ENCODE measurements at regions not wholly inside any gene's neighbourhood (a gene's known extent, or its start where the extent isn't known, plus 50 kb on each side); places are given as distances from the start of the nearest gene placed in this dataset.

GRCh38 chr13:28569886-28570285 lies 75.0 kb upstream of the FLT1 start:
- TF ChIP-seq, protein P1, sequence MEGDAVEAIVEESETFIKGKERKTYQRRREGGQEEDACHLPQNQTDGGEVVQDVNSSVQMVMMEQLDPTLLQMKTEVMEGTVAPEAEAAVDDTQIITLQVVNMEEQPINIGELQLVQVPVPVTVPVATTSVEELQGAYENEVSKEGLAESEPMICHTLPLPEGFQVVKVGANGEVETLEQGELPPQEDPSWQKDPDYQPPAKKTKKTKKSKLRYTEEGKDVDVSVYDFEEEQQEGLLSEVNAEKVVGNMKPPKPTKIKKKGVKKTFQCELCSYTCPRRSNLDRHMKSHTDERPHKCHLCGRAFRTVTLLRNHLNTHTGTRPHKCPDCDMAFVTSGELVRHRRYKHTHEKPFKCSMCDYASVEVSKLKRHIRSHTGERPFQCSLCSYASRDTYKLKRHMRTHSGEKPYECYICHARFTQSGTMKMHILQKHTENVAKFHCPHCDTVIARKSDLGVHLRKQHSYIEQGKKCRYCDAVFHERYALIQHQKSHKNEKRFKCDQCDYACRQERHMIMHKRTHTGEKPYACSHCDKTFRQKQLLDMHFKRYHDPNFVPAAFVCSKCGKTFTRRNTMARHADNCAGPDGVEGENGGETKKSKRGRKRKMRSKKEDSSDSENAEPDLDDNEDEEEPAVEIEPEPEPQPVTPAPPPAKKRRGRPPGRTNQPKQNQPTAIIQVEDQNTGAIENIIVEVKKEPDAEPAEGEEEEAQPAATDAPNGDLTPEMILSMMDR (conservative IDR thresholded peaks at IDR 0.05), result no peak
- Mint-ChIP-seq H3K4me3 (no peak overlapping the region), H3K9me3 (no peaks in the 10 kb centered on the region), H3K27ac (no peak overlapping the region; a peak in 1 of 7 replicates), H3K36me3 (ENCODE audit: insufficient read depth in 1 of 3, low read depth in 3 of 3) (no peaks in the 10 kb centered on the region), H3K27me3 (ENCODE audit: low read depth) (no peaks in the 10 kb centered on the region; the same call in none of the 2 replicates), H3K4me1 (peaks cover 3 to 4% of the 10 kb centered on the region in 2 experiments)
- Histone ChIP-seq H2BK12ac (ENCODE audit: insufficient read length, low read depth, low read length) (no peak overlapping the region), H3K14ac (ENCODE audit: insufficient read depth, low read length) (no peak overlapping the region), H3K9me3 (ENCODE audit: control insufficient read depth, low read depth, low read length) (no peaks in the 10 kb centered on the region), H3K18ac (ENCODE audit: insufficient read length, low read depth, low read length) (no peak overlapping the region), H2BK15ac (ENCODE audit: low read depth, low read length) (no peak overlapping the region), H4K91ac (ENCODE audit: insufficient read length, low read depth, low read length) (no peak overlapping the region), H2BK5ac (ENCODE audit: insufficient read length, low read length) (no peak overlapping the region), H3K4me2 (ENCODE audit: insufficient read depth, insufficient read length, low read length) (no peak overlapping the region), H3K27ac (ENCODE audit: insufficient read length, low read depth, low read length) (no peak overlapping the region), H2AK5ac (ENCODE audit: insufficient read length, low read length) (no peak overlapping the region), H3K23ac (ENCODE audit: insufficient read length, low read depth, low read length) (no peak overlapping the region), H3K23me2 (ENCODE audit: insufficient read length, low read depth, low read length, poor library complexity, severe bottlenecking) (no peaks in the 10 kb centered on the region), H3K9ac (ENCODE audit: extremely low read depth, insufficient read length, low read length) (no peak overlapping the region), H2BK120ac (ENCODE audit: low read depth, low read length, poor library complexity, severe bottlenecking) (no peak overlapping the region), H3T11ph (ENCODE audit: low read length) (no peak overlapping the region), H3K4me1 (ENCODE audit: insufficient read depth, low read length) (no peaks in the 10 kb centered on the region), H3K79me1 (ENCODE audit: insufficient read depth, low read depth, low read length, poor library complexity, severe bottlenecking) (no peaks in the 10 kb centered on the region), H4K5ac (ENCODE audit: insufficient read length, low read depth, low read length) (no peak overlapping the region), H3K27me3 (ENCODE audit: insufficient read depth, low read length) (no peaks in the 10 kb centered on the region), H3K79me2 (ENCODE audit: insufficient read depth, low read length) (no peaks in the 10 kb centered on the region), H2AFZ (ENCODE audit: low read length) (no peak overlapping the region), H4K8ac (replicated peaks; ENCODE audit: insufficient read length, low read depth, low read length) (no peak overlapping the region), H3K56ac (ENCODE audit: insufficient read length, low read depth, low read length) (no peak overlapping the region), H3K4ac (ENCODE audit: low read depth, low read length) (no peak overlapping the region), H4K20me1 (ENCODE audit: control insufficient read depth, insufficient read depth, insufficient read length) (no peaks in the 10 kb centered on the region), H2BK20ac (ENCODE audit: low read depth, low read length, poor library complexity, severe bottlenecking) (no peak overlapping the region)
- no peak for DNase-seq
- no CpG with 5 or more reads among the region's 5 CpGs for WGBS (ENCODE audit: extremely low coverage, insufficient read length, low lambda C conversion rate)

All from H9 (cell line).